Kidney (tissue), 13 donors: ENCODE measurements at regions not wholly inside any gene's neighbourhood (a gene's known extent, or its start where the extent isn't known, plus 50 kb on each side); places are given as distances from the start of the nearest gene placed in this dataset.

Source experiments
- DNase-seq, 5 donors: peaks; one replicate each; pipeline ENCODE4 v3.0.0-alpha.2; 2013 to 2020
- FAIRE-seq: peaks from 2 replicates; lab custom pipeline; 2012; peaks lifted over from hg19 to GRCh38; lab: Jason Lieb, UNC
- H3K27ac ChIP-seq, 2 donors: one replicate each; pipeline ENCODE4 v1.7.0; 2013; ENCODE audit warnings: low read depth in 2 of 2, low read length in 2 of 2, inconsistent platforms in 1 of 2
- H3K27me3 ChIP-seq: one replicate; pipeline ENCODE4 v1.7.1; 2013; ENCODE audit warnings: low read length, inconsistent platforms; ENCODE audit not compliant: control insufficient read depth, insufficient read depth
- H3K36me3 ChIP-seq, 3 donors: one replicate each; pipeline versions ENCODE4 v1.7.0 to v1.7.1; 2013; ENCODE audit warnings: low read length in 3 of 3, control low read depth in 1 of 3, inconsistent platforms in 1 of 3; ENCODE audit not compliant: insufficient read depth in 3 of 3, control insufficient read depth in 2 of 3
- H3K4me1 ChIP-seq, 3 donors: one replicate each; pipeline versions ENCODE4 v1.7.0 to v1.7.1; 2013; ENCODE audit warnings: low read length in 3 of 3, inconsistent platforms in 1 of 3, low read depth in 1 of 3; ENCODE audit not compliant: control insufficient read depth in 2 of 3, insufficient read depth in 2 of 3
- H3K4me3 ChIP-seq, 3 donors: one replicate each; pipeline versions ENCODE4 v1.7.0 to v1.8.1; 2013; ENCODE audit warnings: low read length in 3 of 3, control low read depth in 1 of 3, inconsistent platforms in 1 of 3
- H3K9ac ChIP-seq, 3 donors: one replicate each; pipeline versions ENCODE4 v1.7.0 to v1.7.1; 2013; ENCODE audit warnings: low read length in 3 of 3, control low read depth in 1 of 3, inconsistent platforms in 1 of 3
- H3K9me3 ChIP-seq, 3 donors: one replicate each; pipeline versions ENCODE4 v1.7.0 to v1.7.1; 2013; ENCODE audit warnings: low read length in 3 of 3, control low read depth in 1 of 3, inconsistent platforms in 1 of 3; ENCODE audit not compliant: control insufficient read depth in 2 of 3, insufficient read depth in 1 of 3
- intact Hi-C: fragments of 100-400 bp; cut with DNase I; formaldehyde crosslinking; loops from one replicate; pipeline ENCODE4 v1.11.1; 2022
- TF ChIP-seq, protein P1 (sequence below): IDR thresholded peaks from 3 replicates; pipeline ENCODE4 v1.5.1; 2012; ENCODE audit warnings: mild to moderate bottlenecking, moderate library complexity, borderline replicate concordance; ENCODE audit not compliant: insufficient read depth; ENCODE audit errors: extremely low read depth
- donor health status: control.
- donor health status: control.
- donor health status: control.
- donor health status: control.
- donor health status: control.
- donor health status: DM: yes; HTN: yes; CAD: no.
- donor health status: Normal renal cell carcinoma (clear cell type).

DNA sequence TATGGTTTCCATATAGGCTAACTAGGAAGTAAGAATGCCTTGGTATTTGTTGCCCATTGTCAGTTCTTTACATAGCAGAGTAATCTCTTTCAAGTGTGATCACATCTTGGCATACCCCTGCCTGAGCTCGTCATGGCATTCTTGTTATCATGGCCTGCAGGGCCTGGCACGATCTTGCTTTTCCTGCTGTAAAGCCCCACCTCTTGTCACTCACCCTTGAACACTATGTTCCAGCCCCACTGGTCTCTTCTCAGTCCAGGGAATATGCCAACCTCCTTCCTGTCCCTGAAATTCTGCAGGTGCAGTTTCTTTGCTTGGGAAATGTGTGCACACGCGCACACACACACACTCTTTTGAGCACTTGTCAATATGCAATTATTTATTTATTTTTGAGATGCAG is 250.2 kb upstream of the DMRT1 start:
- intact Hi-C loops, result no loop called here
- FAIRE-seq (no peak), DNase-seq (no peak)
- Histone ChIP-seq H3K27ac (peak overlapping the region in 1 of 2 donors; percentile 13), H3K36me3 (no peaks in the 10 kb centered on the region), H3K4me1 (peaks cover 0 to 16% (median 4%) of the 10 kb centered on the region in 3 donors), H3K9ac (no peak overlapping the region), H3K27me3 (no peaks in the 10 kb centered on the region), H3K4me3 (no peak overlapping the region), H3K9me3 (no peaks in the 10 kb centered on the region)
- TF ChIP-seq, protein P1, sequence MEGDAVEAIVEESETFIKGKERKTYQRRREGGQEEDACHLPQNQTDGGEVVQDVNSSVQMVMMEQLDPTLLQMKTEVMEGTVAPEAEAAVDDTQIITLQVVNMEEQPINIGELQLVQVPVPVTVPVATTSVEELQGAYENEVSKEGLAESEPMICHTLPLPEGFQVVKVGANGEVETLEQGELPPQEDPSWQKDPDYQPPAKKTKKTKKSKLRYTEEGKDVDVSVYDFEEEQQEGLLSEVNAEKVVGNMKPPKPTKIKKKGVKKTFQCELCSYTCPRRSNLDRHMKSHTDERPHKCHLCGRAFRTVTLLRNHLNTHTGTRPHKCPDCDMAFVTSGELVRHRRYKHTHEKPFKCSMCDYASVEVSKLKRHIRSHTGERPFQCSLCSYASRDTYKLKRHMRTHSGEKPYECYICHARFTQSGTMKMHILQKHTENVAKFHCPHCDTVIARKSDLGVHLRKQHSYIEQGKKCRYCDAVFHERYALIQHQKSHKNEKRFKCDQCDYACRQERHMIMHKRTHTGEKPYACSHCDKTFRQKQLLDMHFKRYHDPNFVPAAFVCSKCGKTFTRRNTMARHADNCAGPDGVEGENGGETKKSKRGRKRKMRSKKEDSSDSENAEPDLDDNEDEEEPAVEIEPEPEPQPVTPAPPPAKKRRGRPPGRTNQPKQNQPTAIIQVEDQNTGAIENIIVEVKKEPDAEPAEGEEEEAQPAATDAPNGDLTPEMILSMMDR, result no peak

DNA sequence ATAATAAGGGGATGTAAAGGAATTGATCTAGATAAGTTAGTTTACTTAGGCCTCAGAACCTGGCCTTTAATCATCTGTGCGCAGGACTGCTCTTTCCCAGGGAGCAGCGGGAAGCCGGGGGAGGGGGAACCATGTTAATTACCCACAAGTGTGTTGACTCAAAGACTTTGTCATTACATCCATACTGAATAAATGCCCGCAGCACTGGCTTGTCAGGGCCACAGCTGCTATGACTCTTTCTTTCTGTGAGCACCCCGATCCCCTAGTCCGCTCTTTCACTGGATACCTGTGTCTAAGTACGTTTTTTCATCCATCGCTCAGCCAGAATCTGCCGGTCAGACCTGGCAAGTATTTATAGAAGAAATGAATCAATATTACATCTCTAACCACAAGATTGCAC is 249.3 kb upstream of the DMRT1 start:
- no peak overlapping the region for H3K9ac ChIP-seq
- no peak overlapping the region for H3K27ac ChIP-seq
- H3K9me3 ChIP-seq, result no peaks in the 10 kb centered on the region
- H3K27me3 ChIP-seq, result no peaks in the 10 kb centered on the region
- DNase-seq (peak in 1 of 5 donors; percentile 21), FAIRE-seq (no peak)
- H3K4me3 ChIP-seq, result no peak overlapping the region
- intact Hi-C loops, result no loop called here
- TF ChIP-seq, protein P1, result no peak
- no peaks in the 10 kb centered on the region for H3K36me3 ChIP-seq
- peaks cover 0 to 16% (median 4%) of the 10 kb centered on the region in 3 donors for H3K4me1 ChIP-seq

DNA sequence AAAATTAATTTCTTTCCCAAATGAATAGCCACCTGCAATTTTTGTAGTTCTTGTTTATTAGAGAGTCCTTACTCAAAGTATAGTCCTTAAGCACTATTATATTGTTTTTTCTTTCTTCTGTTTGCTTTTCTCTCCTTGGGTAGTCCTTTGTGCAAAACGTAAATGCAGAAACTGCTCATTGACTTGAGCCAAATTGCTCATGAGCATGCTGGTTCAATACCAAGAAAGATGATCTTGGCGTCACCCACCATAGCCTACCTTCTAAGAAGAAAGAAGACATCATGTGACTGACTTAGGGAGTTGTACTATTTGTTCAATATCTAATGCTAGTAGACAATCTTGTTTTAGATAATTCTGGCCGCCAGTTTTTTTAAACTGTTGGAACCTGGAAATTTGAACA is 248.8 kb upstream of the DMRT1 start:
- Histone ChIP-seq H3K9me3 (no peaks in the 10 kb centered on the region), H3K27me3 (no peaks in the 10 kb centered on the region), H3K4me1 (peaks cover 0 to 16% (median 4%) of the 10 kb centered on the region in 3 donors), H3K27ac (no peak overlapping the region), H3K9ac (no peak overlapping the region), H3K4me3 (no peak overlapping the region), H3K36me3 (no peaks in the 10 kb centered on the region)
- intact Hi-C loops, result no loop called here
- TF ChIP-seq, protein P1, result no peak
- no peak for FAIRE-seq
- DNase-seq, result no peak

DNA sequence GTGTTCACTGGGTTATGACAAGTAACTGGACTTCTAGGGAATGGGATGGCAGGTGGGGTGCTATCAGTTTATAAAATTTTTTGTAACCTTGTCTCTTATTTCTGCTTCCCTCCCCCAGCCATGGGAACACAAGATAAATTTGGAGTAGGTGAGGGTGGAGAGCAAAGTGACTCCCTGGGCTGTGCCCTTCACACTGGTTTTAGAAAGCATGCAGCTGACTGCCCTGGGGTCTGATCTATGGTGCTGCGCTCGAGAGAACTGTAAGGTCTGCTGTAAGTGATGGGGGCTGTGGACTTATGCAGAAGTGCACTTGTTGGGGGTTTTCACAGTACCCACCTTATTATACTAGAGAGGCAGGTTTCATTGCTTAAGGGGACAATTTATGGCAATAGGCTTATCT is 247.7 kb upstream of the DMRT1 start:
- Histone ChIP-seq H3K4me3 (no peak overlapping the region), H3K4me1 (peaks cover 0 to 16% (median 4%) of the 10 kb centered on the region in 3 donors), H3K27me3 (no peaks in the 10 kb centered on the region), H3K36me3 (no peaks in the 10 kb centered on the region), H3K9ac (no peak overlapping the region), H3K27ac (no peak overlapping the region), H3K9me3 (no peaks in the 10 kb centered on the region)
- DNase-seq, result no peak
- FAIRE-seq, result no peak
- TF ChIP-seq, protein P1, result no peak
- intact Hi-C loops, result no loop called here
